ENCODE measurements at regions not wholly inside any gene's neighbourhood (a gene's known extent, or its start where the extent isn't known, plus 50 kb on each side); places are given as distances from the start of the nearest gene placed in this dataset.

DNA sequence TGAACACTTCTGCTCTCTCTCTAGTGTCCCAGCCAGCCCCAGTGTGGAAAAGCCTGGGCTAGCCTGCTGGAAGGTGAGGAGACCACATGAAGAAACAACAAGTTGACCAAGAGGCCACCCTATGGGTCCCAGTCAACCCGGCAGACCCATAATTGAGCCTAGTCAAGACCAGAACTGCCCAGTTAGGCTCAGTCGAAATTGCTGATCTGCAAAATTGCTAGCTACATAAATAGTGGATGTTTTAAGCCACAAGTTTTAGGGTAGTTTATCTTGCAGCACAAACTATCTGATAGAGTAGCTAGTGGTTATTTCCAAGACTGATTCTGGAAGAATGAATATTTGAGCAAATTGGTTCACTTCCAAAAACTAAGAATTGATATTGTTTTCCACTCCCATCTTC is 82.3 kb upstream of the CCDC112 start:
- no CpG with 5 or more reads among the region's 2 CpGs for WGBS (ENCODE audit: insufficient coverage, insufficient read length)
- H3K4me1 ChIP-seq (ENCODE audit: control insufficient read depth, insufficient read depth, low read length), result no peaks in the 10 kb centered on the region
- no peaks in the 10 kb centered on the region for H3K36me3 ChIP-seq (ENCODE audit: control insufficient read depth, insufficient read depth, low read length)
- DNase-seq (ENCODE audit: low read depth, low spot score), result no peak
- H3K4me3 ChIP-seq (ENCODE audit: low read length), result no peak overlapping the region
- H3K9me3 ChIP-seq (ENCODE audit: control insufficient read depth, insufficient read depth, low read length), result no peaks in the 10 kb centered on the region
- H3K27me3 ChIP-seq (ENCODE audit: control insufficient read depth, insufficient read depth, low read length), result no peaks in the 10 kb centered on the region
- no peak overlapping the region for H3K27ac ChIP-seq (ENCODE audit: low read length)

GRCh38 chr5:115377468-115378217 is 81.2 kb upstream of the CCDC112 start:
- Histone ChIP-seq H3K27me3 (ENCODE audit: control insufficient read depth, insufficient read depth, low read length) (no peaks in the 10 kb centered on the region), H3K9me3 (ENCODE audit: control insufficient read depth, insufficient read depth, low read length) (no peaks in the 10 kb centered on the region), H3K4me3 (ENCODE audit: low read length) (no peak overlapping the region), H3K27ac (ENCODE audit: low read length) (no peak overlapping the region), H3K36me3 (ENCODE audit: control insufficient read depth, insufficient read depth, low read length) (no peaks in the 10 kb centered on the region), H3K4me1 (ENCODE audit: control insufficient read depth, insufficient read depth, low read length) (no peaks in the 10 kb centered on the region)
- WGBS (ENCODE audit: insufficient coverage, insufficient read length), result no CpG with 5 or more reads among the region's 4 CpGs
- no peak for DNase-seq (ENCODE audit: low read depth, low spot score)

- Histone ChIP-seq H3K27ac (ENCODE audit: low read length) (no peak overlapping the region), H3K36me3 (ENCODE audit: control insufficient read depth, insufficient read depth, low read length) (no peaks in the 10 kb centered on the region), H3K27me3 (ENCODE audit: control insufficient read depth, insufficient read depth, low read length) (no peaks in the 10 kb centered on the region), H3K4me1 (ENCODE audit: control insufficient read depth, insufficient read depth, low read length) (no peaks in the 10 kb centered on the region), H3K9me3 (ENCODE audit: control insufficient read depth, insufficient read depth, low read length) (no peaks in the 10 kb centered on the region), H3K4me3 (ENCODE audit: low read length) (no peak overlapping the region)
- no peak for DNase-seq (ENCODE audit: low read depth, low spot score)
- no CpG with 5 or more reads among the region's 5 CpGs for WGBS (ENCODE audit: insufficient coverage, insufficient read length)
Observed at GRCh38 chr5:115375893-115376292, 79.4 kb upstream of the CCDC112 start.

DNA sequence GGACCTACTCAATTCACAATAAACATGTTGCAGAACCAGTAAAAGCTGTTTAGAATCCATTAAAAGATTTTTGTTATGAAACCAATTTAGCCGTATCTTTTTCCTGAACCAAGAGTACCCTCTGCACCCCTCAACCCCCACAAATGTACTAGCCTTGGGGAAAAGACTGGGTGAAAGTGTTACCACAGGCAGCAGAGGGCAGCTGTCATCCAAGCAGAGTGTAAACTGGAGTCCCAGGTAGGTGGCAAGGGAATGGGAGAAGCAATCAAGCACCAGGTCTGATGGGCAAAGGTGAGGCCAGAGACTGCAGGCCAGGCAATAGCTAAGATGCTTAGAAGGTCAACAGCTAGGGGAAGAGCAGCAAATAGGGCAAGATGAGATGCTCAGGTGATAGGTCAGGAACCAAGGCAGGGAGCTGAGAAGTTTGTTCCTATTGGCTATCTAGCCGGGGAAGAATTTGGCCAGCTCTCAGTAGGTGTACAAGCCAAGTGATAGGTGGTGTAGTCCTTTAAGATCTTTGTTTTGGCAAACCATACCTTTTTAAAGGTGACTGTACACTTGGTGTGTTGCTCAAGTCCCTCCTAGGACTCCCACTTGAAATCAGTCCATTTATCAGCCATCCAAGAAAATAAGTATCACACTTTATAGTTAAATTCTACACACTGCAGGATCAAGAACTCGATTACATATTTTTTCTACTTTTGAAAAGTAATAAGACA is 77.8 kb upstream of the CCDC112 start:
- Histone ChIP-seq H3K36me3 (ENCODE audit: control insufficient read depth, insufficient read depth, low read length) (no peaks in the 10 kb centered on the region), H3K4me1 (ENCODE audit: control insufficient read depth, insufficient read depth, low read length) (peaks cover 3% of the 10 kb centered on the region), H3K9me3 (ENCODE audit: control insufficient read depth, insufficient read depth, low read length) (no peaks in the 10 kb centered on the region), H3K27ac (ENCODE audit: low read length) (no peak overlapping the region), H3K4me3 (ENCODE audit: low read length) (no peak overlapping the region), H3K27me3 (ENCODE audit: control insufficient read depth, insufficient read depth, low read length) (no peaks in the 10 kb centered on the region)
- no peak for DNase-seq (ENCODE audit: low read depth, low spot score)
- no CpG with 5 or more reads among the region's 3 CpGs for WGBS (ENCODE audit: insufficient coverage, insufficient read length)

DNA sequence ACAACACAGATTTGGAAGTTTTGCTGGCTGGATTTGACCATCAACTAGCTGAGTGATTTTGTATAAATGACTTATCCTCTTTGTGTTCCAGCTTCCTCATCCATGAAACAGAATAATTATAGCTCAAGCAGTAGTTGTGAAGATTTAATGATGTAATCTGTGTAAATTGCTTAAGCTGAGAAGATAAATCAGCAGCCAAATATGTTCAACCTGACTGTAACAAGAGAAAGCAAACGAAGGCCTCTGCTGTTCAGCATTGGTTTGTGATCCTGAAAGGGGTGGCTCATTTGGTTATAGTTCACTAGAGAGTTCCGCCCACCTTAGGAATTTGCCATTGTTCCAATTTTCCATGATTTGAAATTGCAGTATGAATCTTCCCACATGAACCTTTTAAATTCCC is 75.7 kb upstream of the CCDC112 start:
- no peaks in the 10 kb centered on the region for H3K36me3 ChIP-seq (ENCODE audit: control insufficient read depth, insufficient read depth, low read length)
- no peak for DNase-seq (ENCODE audit: low read depth, low spot score)
- H3K4me1 ChIP-seq (ENCODE audit: control insufficient read depth, insufficient read depth, low read length), result peaks cover 3% of the 10 kb centered on the region
- no peaks in the 10 kb centered on the region for H3K27me3 ChIP-seq (ENCODE audit: control insufficient read depth, insufficient read depth, low read length)
- no CpG with 5 or more reads among the region's 2 CpGs for WGBS (ENCODE audit: insufficient coverage, insufficient read length)
- H3K9me3 ChIP-seq (ENCODE audit: control insufficient read depth, insufficient read depth, low read length), result no peaks in the 10 kb centered on the region
- H3K4me3 ChIP-seq (ENCODE audit: low read length), result no peak overlapping the region
- H3K27ac ChIP-seq (ENCODE audit: low read length), result no peak overlapping the region

DNA sequence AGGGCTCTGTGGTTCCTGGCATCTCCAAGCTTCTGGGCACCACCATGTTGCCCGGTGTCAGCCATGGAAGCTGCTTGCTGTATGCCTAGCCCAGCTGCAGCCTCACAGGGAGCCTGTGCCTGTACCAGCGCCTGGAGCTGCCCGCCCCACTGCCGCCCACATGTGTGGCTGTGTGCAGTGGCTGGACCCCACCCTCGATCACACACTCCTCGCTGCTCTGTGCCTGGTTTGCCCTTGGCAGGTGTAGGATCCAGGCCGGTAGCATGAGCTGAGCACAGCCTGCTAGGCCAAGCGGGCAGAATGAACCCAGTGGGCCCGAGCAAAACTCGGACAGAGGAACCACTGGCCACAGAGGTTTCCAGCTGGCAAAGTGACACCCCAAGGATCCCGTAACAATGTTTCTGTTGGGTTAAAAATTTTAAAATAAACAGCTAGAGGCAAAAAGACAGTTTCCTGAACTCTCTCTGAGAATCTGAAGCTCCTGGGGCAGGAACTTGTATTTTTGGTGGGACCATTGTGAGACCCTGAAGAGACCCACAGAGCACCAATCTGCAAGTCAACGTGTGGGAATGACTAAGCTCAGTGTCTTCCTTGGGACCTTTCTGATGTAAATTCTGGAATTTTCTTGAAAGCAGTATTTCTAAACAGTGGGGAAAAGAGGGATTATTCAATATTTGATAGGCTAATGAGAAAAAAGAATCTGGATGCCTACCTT is 73.1 kb upstream of the CCDC112 start:
- Histone ChIP-seq H3K4me3 (ENCODE audit: low read length) (no peak overlapping the region), H3K27me3 (ENCODE audit: control insufficient read depth, insufficient read depth, low read length) (no peaks in the 10 kb centered on the region), H3K36me3 (ENCODE audit: control insufficient read depth, insufficient read depth, low read length) (no peaks in the 10 kb centered on the region), H3K9me3 (ENCODE audit: control insufficient read depth, insufficient read depth, low read length) (no peaks in the 10 kb centered on the region), H3K27ac (ENCODE audit: low read length) (peak overlapping the region; percentile 32), H3K4me1 (ENCODE audit: control insufficient read depth, insufficient read depth, low read length) (peaks cover 3% of the 10 kb centered on the region)
- DNase-seq (ENCODE audit: low read depth, low spot score), result peak; percentile 43
- WGBS (ENCODE audit: insufficient coverage, insufficient read length), result no CpG with 5 or more reads among the region's 12 CpGs

GRCh38 chr5:115366223-115366622 is 69.8 kb upstream of the CCDC112 start:
- H3K4me3 ChIP-seq (ENCODE audit: low read length), result no peak overlapping the region
- H3K9me3 ChIP-seq (ENCODE audit: control insufficient read depth, insufficient read depth, low read length), result no peaks in the 10 kb centered on the region
- no peak for DNase-seq (ENCODE audit: low read depth, low spot score)
- no peak overlapping the region for H3K27ac ChIP-seq (ENCODE audit: low read length)
- no peaks in the 10 kb centered on the region for H3K36me3 ChIP-seq (ENCODE audit: control insufficient read depth, insufficient read depth, low read length)
- no CpG with 5 or more reads among the region's 2 CpGs for WGBS (ENCODE audit: insufficient coverage, insufficient read length)
- no peaks in the 10 kb centered on the region for H3K27me3 ChIP-seq (ENCODE audit: control insufficient read depth, insufficient read depth, low read length)
- peaks cover 3% of the 10 kb centered on the region for H3K4me1 ChIP-seq (ENCODE audit: control insufficient read depth, insufficient read depth, low read length)

DNA sequence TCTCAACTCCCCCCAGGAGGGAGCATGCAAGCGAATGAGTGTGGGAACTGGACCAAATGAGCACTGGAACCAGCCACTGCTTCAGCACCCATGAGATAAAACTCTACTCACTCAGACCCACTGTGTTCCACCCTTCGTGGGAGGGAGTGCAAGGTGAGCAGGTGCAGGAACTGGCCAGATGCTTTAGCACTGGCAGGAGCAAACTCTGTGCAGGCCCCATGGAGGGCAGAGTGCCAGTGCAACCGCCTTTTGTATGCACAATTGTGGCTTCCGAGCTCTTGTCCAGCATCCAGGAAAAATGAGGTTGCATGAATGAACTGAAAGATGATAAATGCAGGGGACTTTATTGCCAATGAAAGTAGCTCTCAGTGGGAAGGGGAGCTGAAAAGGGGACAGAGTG is 67.4 kb upstream of the CCDC112 start:
- no peak overlapping the region for H3K4me3 ChIP-seq (ENCODE audit: low read length)
- no CpG with 5 or more reads among the region's 4 CpGs for WGBS (ENCODE audit: insufficient coverage, insufficient read length)

GRCh38 chr5:115360046-115360685 is 63.7 kb upstream of the CCDC112 start:
- Histone ChIP-seq H3K4me3 (ENCODE audit: low read length) (no peak overlapping the region), H3K4me1 (ENCODE audit: control insufficient read depth, insufficient read depth, low read length) (peaks cover 2% of the 10 kb centered on the region; the same call in 1 of the 2 replicates), H3K9me3 (ENCODE audit: control insufficient read depth, insufficient read depth, low read length) (no peaks in the 10 kb centered on the region), H3K27ac (ENCODE audit: low read length) (no peak overlapping the region), H3K36me3 (ENCODE audit: control insufficient read depth, insufficient read depth, low read length) (no peaks in the 10 kb centered on the region), H3K27me3 (ENCODE audit: control insufficient read depth, insufficient read depth, low read length) (no peaks in the 10 kb centered on the region)
- no CpG with 5 or more reads among the region's 5 CpGs for WGBS (ENCODE audit: insufficient coverage, insufficient read length)
- no peak for DNase-seq (ENCODE audit: low read depth, low spot score)

More for the DNA sequence above, 67.4 kb upstream of the CCDC112 start:
- Histone ChIP-seq H3K27ac (ENCODE audit: low read length) (no peak overlapping the region), H3K4me1 (ENCODE audit: control insufficient read depth, insufficient read depth, low read length) (no peaks in the 10 kb centered on the region), H3K36me3 (ENCODE audit: control insufficient read depth, insufficient read depth, low read length) (no peaks in the 10 kb centered on the region), H3K27me3 (ENCODE audit: control insufficient read depth, insufficient read depth, low read length) (no peaks in the 10 kb centered on the region), H3K9me3 (ENCODE audit: control insufficient read depth, insufficient read depth, low read length) (no peaks in the 10 kb centered on the region)
- no peak for DNase-seq (ENCODE audit: low read depth, low spot score)

DNA sequence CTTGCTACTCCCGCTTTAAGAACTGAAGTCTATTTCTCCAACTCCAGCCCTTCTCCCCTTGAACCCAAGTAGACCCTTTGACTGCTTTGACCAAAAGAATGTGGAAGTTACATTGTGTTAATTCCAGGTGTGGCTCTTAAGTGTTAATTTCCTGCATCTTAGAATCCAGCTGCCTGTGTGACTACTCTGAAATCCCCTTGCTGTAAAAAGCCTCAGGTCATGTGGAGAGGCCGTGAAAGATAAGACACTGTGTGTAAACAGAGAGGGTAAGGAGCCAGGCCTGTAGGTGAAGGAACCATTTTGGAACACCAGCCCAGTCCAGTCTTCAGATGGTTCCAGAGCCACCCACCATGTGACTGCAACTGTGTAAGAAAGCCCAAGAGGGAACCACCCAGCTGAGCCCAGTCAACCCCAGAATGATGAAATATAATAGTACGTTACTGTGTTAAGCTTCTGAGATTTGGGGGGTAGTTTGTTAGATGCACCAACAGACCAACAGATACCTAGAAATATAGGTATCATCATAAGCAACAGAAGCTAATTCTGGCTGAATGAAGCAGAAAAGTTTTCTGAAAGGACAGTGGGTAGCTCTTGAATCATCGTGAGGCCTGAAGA is 59.4 kb upstream of the CCDC112 start:
- Histone ChIP-seq H3K9me3 (ENCODE audit: control insufficient read depth, insufficient read depth, low read length) (no peaks in the 10 kb centered on the region), H3K27me3 (ENCODE audit: control insufficient read depth, insufficient read depth, low read length) (no peaks in the 10 kb centered on the region), H3K36me3 (ENCODE audit: control insufficient read depth, insufficient read depth, low read length) (no peaks in the 10 kb centered on the region), H3K4me1 (ENCODE audit: control insufficient read depth, insufficient read depth, low read length) (peaks cover 2% of the 10 kb centered on the region; the same call in 1 of the 2 replicates), H3K27ac (ENCODE audit: low read length) (no peak overlapping the region), H3K4me3 (ENCODE audit: low read length) (no peak overlapping the region)
- no peak for DNase-seq (ENCODE audit: low read depth, low spot score)
- WGBS (ENCODE audit: insufficient coverage, insufficient read length), result no CpG with 5 or more reads among the region's 4 CpGs

Data from iPS DF 6.9 (cell line).